Left ventricle myocardium inferior (tissue), 1 donor: ENCODE measurements at regions not wholly inside any gene's neighbourhood (a gene's known extent, or its start where the extent isn't known, plus 50 kb on each side); places are given as distances from the start of the nearest gene placed in this dataset.

ENCODE experiments used
- DNase-seq: peaks from one replicate; pipeline ENCODE4 v3.0.0-alpha.2; 2020
- H3K27ac ChIP-seq: fragments of 200-600 bp; replicated peaks from 2 replicates; pipeline ENCODE4 v1.8.0; 2021
- H3K27me3 ChIP-seq: fragments of 200-600 bp; 2 replicates; pipeline ENCODE4 v1.8.0; 2021; ENCODE audit warnings: low read depth
- H3K36me3 ChIP-seq: fragments of 200-600 bp; 2 replicates; pipeline ENCODE4 v1.8.0; 2021
- H3K4me1 ChIP-seq: fragments of 200-600 bp; 2 replicates; pipeline ENCODE4 v1.8.0; 2021
- H3K4me3 ChIP-seq: fragments of 200-600 bp; 2 replicates; pipeline ENCODE4 v1.8.0; 2021; ENCODE audit warnings: mild to moderate bottlenecking, moderate library complexity
- H3K9me3 ChIP-seq: fragments of 200-600 bp; replicated peaks from 2 replicates; pipeline ENCODE4 v1.8.0; 2021
- intact Hi-C: fragments of 100-400 bp; cut with micrococcal nuclease; formaldehyde crosslinking; loops from one replicate; pipeline ENCODE4 v1.11.0; 2022
- TF ChIP-seq, protein P1 (sequence below): fragments of 200-600 bp; IDR thresholded peaks from 2 replicates; pipeline ENCODE4 v1.8.0; 2021; ENCODE audit warnings: antibody characterized with exemption, mild to moderate bottlenecking, borderline replicate concordance
- donor health status: DM: no; HTN: yes; CAD: no; lungs with severe emphysema.

DNA sequence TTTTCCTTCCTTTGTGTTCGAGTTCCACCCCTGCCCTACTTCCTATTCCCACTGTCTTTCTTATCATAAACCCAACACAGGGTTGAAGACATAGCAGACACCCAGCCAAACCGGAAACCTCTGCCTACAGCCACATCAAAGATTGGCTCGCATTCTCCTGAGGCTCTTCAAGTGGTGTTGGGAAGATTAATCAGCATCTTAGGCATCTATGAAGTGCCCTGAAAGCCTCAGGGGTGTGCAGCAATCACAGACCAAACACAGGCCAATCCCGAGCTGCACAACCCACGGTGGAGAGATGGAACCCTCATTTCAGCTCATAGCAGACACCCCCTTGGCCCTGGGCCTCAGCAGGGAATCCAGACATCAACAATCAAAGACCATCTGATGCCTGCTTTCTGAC lies 255.9 kb downstream of the XXYLT1 start:
- intact Hi-C loops: loop anchor here (2.0 kb wide), 1 partner anchor 26 kb away; no protein-coding TSS in a partner anchor
- Histone ChIP-seq H3K4me1 (no peaks in the 10 kb centered on the region), H3K9me3 (no peaks in the 10 kb centered on the region), H3K27me3 (no peaks in the 10 kb centered on the region), H3K36me3 (no peaks in the 10 kb centered on the region), H3K27ac (no peak overlapping the region), H3K4me3 (no peak overlapping the region)
- TF ChIP-seq, protein P1, sequence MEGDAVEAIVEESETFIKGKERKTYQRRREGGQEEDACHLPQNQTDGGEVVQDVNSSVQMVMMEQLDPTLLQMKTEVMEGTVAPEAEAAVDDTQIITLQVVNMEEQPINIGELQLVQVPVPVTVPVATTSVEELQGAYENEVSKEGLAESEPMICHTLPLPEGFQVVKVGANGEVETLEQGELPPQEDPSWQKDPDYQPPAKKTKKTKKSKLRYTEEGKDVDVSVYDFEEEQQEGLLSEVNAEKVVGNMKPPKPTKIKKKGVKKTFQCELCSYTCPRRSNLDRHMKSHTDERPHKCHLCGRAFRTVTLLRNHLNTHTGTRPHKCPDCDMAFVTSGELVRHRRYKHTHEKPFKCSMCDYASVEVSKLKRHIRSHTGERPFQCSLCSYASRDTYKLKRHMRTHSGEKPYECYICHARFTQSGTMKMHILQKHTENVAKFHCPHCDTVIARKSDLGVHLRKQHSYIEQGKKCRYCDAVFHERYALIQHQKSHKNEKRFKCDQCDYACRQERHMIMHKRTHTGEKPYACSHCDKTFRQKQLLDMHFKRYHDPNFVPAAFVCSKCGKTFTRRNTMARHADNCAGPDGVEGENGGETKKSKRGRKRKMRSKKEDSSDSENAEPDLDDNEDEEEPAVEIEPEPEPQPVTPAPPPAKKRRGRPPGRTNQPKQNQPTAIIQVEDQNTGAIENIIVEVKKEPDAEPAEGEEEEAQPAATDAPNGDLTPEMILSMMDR: no peak
- DNase-seq: no peak

DNA sequence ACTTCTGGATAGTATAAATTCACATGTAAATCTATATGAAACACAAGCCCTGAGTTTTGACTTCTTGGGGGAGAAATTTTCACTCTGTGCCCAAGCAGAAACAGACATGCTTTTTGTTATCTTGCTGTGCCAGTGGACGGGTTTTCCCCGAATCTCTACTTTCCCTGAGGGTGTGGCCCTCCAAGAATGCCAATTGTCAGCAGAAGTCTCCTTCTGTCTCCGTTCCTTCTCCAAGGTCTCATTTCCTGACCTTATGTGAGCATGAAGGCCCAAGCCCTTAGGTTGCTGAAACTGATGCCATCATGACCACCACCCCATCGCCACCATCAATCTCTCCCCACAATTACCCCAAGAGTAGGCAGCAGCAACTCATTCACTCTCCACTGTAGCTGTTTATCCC lies 253.8 kb downstream of the XXYLT1 start:
- Histone ChIP-seq H3K27me3 (no peaks in the 10 kb centered on the region), H3K4me3 (no peak overlapping the region), H3K36me3 (no peaks in the 10 kb centered on the region), H3K9me3 (no peaks in the 10 kb centered on the region), H3K27ac (no peak overlapping the region), H3K4me1 (no peaks in the 10 kb centered on the region)
- intact Hi-C loops: no loop called here
- DNase-seq: no peak
- TF ChIP-seq, protein P1: no peak
